HG03457 (cell line): ENCODE measurements at regions not wholly inside any gene's neighbourhood (a gene's known extent, or its start where the extent isn't known, plus 50 kb on each side); places are given as distances from the start of the nearest gene placed in this dataset.
"Not testable (repeated sequence)": the region's sequence is repeated elsewhere in the genome, so short reads cannot be mapped to it uniquely, and the experiment has no call there.

Experiments used
- ATAC-seq: cut with Tn5 transposase; IDR thresholded peaks from one replicate; pipeline ENCODE4 v1.9.1; 2021; ENCODE audit warnings: moderate number of reproducible peaks; ENCODE audit not compliant: unreplicated experiment

DNA sequence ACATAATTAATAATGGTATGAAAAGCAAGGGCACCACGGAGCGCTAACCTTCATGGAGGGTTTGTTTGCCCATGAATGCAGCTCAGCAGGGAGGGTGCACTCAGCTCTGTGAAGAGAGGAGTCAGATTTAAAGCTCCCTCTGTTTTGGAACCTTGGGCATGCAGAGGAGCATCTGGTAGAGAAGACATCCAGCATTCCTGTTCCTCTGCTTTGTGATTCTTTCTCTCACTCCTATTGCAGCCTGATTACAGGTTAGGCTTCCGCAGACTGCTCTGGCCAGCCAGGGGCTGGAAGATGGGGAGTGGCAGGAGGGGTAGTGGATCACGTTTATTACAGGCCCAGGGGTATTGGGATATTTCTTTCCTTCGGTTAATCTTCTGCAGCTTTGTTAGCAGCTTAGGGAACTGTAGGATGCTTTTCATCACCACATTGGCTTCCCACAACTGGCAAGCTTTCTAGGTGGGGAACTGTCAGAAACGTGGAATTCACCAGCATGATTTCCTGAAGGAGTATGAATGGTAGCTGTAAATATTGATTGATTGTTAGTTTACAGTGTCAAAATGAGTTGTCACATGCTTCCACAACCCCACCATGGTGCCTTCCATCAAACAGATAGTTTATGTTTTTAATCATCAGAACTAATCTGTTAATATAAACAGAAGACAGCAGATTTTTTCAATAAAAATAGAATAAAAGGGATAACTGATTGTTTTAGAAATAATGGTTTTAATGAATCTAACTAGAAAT is 201.1 kb downstream of the VAPA start:
- no peak for ATAC-seq

- no peak for ATAC-seq
Observed at GRCh38 chr18:10116574-10116973, 202.8 kb downstream of the VAPA start.

GRCh38 chr18:10119528-10119927 is 205.7 kb downstream of the VAPA start:
- ATAC-seq: no peak

GRCh38 chr18:10119991-10120390 is 206.2 kb downstream of the VAPA start:
- ATAC-seq: no peak

DNA sequence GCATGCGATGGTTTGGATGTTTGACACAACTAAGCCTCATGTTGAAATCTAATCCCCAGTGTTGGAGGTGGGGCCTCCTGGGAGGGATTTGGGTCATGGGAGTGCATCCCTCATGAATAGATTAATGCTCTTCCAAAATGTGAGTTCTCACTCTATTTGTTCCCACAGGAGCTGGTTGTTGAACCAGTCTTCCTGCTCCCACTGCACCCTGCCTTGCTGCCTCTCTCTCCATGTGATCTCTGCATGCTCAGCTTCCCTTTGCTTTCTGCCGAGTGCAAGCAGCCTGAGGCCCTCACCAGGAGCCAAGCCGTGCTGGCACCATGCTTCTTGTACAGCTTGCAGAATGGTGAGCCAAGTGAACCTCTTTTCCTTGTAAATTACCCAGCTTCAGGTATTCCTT is 206.8 kb downstream of the VAPA start:
- ATAC-seq: no peak

- no peak for ATAC-seq
Observed at GRCh38 chr18:10121028-10121427, 207.2 kb downstream of the VAPA start.

- no peak for ATAC-seq
Observed at GRCh38 chr18:10121786-10122515, 208.1 kb downstream of the VAPA start.

DNA sequence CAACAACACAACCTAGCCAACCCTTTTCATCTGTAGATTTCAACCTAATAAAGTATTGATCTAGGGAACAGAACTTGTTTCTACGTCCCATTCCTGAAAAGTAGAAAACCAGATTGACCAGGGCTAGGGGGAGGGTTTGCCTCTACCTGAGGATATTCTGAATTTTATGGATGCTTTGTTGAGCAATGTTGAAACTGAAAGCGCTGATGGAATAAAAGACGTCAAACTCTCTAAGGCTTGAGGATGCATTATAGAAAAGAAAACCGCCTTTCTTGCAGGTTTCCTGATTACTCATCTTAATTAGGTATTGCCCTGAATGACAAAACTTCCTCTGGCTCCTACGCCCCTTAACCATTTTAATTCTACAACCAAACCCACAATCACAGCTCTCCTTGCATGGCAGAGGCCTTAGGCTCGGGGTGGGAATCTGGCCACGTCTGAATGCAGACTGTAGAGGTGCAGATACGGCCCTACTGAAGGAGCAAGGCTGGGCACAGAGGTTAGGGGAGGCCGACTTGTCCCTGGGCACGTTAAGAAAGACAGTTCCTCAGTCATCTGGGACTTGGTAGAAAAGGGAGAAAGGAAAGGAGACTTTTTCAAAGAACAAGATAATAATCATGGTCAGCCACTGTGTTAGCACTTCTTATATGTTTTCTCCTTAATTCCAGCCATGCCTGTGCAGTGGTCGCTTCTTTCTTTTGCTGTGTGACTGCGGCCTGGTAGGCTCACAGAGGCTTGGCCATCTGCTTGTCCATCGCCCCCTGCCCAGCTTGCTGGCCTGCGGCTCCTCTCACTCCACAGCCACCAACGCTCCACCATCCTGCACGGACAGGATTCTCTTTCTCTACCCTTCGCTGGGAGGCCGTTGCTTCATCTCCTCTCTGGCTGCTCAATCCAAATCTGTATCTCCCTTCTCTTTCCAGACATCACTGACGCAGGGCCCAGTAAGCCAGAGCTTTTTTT is 209.5 kb downstream of the VAPA start:
- no peak for ATAC-seq

DNA sequence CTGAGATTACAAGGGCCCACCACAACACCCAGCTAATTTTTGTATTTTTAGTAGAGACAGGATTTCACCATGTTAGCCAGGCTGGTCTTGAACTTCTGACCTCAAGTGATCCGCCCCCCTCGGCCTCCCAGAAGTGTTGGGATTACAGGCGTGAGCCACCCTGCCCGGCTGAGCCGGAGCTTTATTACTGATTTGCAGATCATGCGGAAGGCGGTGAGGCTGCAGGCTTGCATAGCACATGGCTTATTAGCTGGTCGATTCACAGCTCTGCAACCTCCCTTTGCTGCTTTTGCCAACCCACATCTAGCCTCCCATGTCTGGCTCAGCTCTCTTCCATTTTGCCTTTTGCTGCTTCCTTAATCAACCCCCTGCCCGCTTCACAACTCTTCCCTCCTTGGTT is 210.3 kb downstream of the VAPA start:
- no peak for ATAC-seq

DNA sequence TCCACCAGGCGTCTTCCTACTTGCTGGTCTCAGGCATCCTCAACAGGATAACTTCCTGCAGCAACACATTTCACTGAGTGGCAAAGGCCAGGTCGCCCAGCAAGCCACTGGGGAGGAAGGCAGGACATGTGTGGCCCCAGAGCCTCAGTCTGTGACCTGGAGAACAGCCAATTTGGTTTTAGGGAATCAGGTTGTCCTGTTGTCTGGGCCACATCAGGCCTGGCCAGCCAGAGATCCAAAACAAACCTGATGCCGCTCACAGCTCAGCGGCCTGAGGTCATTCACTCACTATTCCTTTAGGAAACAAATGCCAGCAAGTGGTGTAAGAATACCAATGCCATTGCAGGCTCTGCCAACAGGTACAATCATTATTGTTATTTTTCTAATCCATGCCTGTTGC is 210.7 kb downstream of the VAPA start:
- no peak for ATAC-seq

DNA sequence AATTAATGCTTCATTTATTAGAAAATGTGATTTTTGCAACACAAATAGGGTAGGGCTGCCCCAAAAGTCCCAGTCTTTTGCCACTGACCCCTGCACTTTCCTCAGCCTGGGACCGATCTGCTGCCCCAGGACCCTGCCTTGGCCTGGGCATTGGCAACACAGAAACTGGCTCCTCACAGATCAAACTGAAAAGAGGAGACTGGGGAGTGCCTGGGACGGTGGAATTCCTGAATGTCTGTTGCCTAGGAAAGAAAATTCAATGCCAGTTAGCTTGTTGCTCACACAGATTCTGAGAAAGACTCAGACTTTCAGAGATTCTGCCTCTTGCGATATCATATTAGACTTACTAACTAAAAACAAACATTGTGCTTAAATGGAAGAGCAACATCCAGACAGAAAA is 211.2 kb downstream of the VAPA start:
- ATAC-seq: no peak

DNA sequence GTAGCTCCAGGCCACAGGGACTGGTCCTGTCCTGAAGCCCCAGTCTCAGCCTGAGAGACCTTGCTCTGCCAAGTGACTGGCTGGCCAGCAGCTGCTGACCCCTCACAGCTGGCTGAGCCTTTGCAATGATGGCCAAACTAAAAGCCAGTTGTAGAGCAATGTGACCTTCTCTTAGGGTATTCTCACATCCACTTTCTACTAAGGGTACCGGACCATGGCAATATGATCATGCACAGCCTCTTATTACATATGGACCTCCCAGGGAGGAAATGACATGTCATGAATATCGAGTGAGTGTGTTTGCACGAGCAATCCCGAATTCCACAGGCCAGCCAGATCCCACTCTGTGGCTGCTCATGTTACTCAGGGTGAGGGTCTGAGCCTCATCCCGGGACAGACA is 213.9 kb downstream of the VAPA start:
- no peak for ATAC-seq

DNA sequence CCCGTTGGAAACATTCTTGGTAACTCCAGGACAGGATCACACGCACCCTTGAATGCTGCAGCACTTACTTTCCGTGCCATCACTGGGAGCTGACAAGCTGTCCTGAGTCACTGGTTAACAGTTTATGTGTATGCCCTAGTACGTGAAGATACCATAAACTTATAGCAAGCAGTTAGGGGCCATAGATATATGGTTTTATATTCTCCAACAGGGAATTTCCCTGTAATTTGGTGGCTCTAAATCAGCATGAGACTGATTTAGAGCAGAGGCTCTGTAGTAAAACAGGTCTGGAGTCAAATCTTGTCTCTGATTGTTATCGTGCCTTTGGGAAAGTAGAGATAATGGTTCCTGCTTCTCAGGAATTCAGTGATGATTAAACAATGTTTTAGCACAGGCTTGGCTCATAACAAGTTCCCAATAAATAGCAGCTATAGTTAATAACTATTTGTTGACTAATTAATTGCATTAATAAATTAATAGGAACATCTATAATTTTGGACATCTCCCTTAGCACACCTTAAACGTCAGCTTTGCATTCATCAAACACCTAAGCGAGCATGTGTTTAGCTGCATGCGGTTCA is 215.2 kb downstream of the VAPA start:
- no peak for ATAC-seq

- ATAC-seq: no peak
Observed at GRCh38 chr18:10130606-10131005, 216.8 kb downstream of the VAPA start.

GRCh38 chr18:10131081-10131459 is 217.3 kb downstream of the VAPA start:
- ATAC-seq: no peak

GRCh38 chr18:10131460-10132395 is 217.9 kb downstream of the VAPA start:
- no peak for ATAC-seq

DNA sequence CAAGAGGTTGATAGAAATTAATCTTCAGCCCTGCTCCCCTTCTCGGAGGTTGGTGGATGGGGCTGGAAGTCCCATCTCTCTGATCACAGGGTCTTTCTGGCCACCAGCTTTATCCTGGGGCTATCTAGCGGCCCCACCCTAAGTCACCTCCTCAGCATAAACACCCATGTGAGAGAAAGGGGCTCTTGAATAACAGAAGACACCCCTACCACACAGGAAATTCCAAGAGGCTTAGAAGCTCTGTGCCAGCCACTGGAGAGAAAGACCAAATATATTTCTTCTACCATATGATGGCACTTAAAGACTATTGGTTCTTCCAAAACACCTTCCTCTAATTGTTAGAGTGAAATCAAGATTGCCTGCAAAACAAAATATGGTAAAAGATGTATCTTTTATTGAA is 219.7 kb downstream of the VAPA start:
- no peak for ATAC-seq

GRCh38 chr18:10134204-10134603 is 220.4 kb downstream of the VAPA start:
- no peak for ATAC-seq

DNA sequence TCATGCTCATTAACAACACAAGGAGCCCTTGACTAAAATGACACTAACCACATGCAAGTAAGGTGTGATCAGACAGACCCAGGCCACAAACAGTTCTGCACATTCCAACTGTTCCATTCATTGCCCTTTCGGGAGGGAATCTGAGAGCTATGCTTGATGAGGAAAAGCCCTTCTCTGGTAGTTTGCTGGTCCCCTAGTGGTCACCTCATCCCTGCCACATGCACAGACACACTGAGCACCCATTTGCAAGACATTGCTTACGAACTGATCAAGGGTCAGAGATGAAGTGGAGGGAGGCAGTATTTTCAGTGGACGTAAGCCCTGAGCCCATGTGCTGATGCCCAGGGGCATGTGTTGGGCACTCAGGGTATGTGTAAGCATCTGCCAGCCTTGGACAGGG is 220.9 kb downstream of the VAPA start:
- ATAC-seq: not testable (repeated sequence)

- ATAC-seq: no peak
Observed at GRCh38 chr18:10135302-10135926, 221.6 kb downstream of the VAPA start.
